ENCODE measurements at regions not wholly inside any gene's neighbourhood (a gene's known extent, or its start where the extent isn't known, plus 50 kb on each side); places are given as distances from the start of the nearest gene placed in this dataset.
"Not testable (repeated sequence)": the region's sequence is repeated elsewhere in the genome, so short reads cannot be mapped to it uniquely, and the experiment has no call there.

DNA sequence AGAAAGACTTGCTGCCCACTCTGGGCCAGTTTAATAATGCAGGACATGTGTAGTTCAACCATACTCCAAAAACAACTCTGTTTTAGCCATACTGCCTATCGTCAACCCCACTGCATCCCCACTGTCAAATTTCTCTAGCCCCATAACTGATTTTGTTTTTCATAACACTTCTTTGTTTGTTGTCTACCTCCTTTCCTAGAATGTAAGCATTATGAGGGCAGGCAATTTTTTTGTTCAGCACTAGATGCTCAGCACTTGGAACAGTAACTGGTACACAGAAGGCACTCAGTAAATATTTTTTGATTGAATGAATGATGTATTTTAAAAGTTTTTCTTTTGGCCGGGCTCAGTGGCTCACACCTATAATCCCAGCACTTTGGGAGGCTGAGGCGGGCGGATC lies 183.8 kb upstream of the MKLN1 start:
- DNase-seq (ENCODE audit: low spot score), result no peak

GRCh38 chr7:131145026-131145425 lies 182.7 kb upstream of the MKLN1 start:
- peak; percentile 11 for DNase-seq (ENCODE audit: low spot score)

GRCh38 chr7:131145770-131146169 lies 181.9 kb upstream of the MKLN1 start:
- DNase-seq (ENCODE audit: low spot score), result no peak

- no peak for DNase-seq (ENCODE audit: low spot score)
Measured at GRCh38 chr7:131147604-131148003, 180.1 kb upstream of the MKLN1 start.

GRCh38 chr7:131148258-131148657 lies 179.4 kb upstream of the MKLN1 start:
- no peak for DNase-seq (ENCODE audit: low spot score)

DNA sequence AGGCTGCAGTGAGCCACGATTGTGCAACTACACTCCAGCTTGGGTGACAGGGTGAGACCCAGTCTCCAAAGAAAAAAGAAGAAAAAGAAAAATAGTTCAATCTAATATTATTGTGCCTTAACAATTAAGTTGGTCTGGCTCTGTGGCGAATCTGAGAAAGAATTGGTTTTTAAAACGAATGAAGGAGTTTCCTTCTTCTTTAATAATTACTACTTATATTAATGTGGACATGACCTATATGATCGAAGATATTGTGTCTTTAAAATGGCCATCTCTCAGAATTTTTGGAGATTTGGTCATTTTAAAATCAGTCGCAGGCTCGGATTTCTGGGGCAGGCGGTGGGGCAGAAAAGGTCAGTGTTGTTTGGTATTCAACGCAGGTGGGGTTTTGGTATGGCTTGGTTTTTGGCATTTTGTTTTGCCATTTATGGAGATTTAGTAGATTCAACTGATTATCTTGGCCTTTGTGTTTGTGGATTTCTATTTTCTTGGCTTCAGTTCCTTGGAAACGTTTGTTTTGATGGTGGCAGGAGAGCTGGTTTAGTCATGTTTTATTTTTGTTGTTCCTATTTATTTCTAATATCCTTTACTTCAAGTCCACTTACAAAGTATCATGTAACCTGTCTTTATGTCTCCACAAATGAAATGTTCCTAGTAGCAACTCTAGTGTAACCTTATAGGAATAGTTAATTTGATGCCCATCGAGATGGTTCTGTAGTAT lies 178.8 kb upstream of the MKLN1 start:
- DNase-seq (ENCODE audit: low spot score), result no peak

GRCh38 chr7:131149429-131149773 lies 178.3 kb upstream of the MKLN1 start:
- no peak for DNase-seq (ENCODE audit: low spot score)

DNA sequence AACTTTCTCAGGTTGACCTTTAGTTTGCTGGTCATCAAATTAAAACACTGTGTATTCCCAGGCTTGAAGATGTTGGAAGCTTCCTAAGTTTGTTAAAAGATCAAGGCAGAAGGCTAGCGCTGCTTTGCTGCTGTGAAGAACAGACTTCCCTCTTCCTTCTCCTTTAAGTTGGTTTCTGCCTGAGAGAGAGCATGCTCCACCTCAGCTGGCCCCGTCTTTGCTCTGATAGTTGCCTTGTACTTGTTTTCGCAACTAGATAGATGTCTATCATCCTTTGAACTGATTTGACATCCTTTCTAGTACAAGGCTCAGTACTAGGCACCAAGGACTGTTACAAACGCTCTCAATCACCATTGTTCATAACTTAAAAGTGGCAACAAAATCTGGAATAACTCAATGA lies 177.8 kb upstream of the MKLN1 start:
- no peak for DNase-seq (ENCODE audit: low spot score)

DNA sequence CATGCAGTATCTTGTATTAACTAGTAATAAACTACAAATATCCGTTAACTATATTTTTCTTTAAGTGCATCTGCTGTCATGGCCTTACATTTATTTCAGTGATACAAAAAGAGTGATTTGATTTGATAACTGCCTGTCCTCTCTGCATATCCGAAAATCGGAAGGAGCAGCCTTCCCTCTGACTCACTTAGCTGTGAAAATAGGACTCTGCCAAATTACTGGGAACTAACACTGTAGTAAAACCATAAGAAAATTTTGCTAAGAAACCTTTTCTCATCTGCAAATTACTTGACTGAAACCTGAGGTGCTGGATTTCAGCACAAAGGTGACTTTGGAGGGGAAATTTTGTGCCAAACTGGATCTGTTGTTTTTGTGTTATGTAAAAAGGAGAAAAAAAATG lies 176.6 kb upstream of the MKLN1 start:
- no peak for DNase-seq (ENCODE audit: low spot score)

DNA sequence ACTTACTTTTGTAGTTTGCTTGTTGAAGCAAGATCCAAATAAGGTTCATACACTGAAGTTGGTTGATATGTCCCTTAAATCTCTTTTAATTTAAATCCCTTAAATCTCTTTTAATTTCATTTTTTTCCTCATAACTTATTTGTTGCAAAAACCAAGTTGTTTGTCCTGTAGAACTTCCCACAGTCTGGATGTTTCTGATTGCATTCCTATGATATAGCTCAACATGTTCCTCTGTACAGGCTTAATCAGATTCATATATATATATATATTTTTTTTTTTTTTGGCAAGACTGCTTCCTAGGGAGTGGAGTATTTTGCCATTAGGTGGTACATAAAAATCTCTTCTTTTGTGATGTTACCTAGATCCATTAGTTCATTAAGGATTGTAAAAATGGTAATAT lies 174.9 kb upstream of the MKLN1 start:
- DNase-seq (ENCODE audit: low spot score), result no peak

- no peak for DNase-seq (ENCODE audit: low spot score)
Measured at GRCh38 chr7:131154380-131154779, 173.3 kb upstream of the MKLN1 start.

DNA sequence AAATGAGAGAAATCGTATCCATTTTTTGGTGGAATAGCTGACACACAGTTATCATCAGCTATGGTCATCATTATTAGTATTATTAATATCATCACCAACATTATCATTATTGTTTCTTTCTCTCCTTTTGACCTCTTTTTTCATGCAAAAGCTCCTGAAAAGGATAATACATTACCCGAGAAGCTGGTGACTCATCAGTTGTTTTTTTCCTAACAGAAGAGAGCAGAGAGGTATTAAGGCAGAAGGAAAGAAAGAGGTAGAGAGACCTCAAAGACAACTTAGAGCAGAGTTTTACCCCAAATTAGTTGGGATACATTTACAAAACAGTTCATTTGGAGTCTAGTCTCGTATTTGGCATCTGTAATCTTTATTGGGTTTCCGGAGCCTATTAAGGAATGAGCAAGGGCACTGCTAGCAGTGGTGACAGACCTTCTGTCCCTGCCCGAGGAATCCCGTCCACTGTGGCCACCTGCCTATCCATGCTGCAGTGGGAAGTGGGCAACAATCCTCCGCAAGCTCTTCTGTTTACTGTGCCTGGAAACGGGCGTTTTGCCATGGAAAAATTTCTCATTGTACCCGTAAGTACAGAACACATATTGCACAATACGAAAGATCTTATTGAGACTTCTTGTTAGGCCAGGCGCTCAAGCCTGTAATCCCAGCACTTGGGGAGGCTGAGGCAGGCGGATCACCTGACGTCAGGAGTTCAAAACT lies 170.0 kb upstream of the MKLN1 start:
- DNase-seq (ENCODE audit: low spot score), result no peak

DNA sequence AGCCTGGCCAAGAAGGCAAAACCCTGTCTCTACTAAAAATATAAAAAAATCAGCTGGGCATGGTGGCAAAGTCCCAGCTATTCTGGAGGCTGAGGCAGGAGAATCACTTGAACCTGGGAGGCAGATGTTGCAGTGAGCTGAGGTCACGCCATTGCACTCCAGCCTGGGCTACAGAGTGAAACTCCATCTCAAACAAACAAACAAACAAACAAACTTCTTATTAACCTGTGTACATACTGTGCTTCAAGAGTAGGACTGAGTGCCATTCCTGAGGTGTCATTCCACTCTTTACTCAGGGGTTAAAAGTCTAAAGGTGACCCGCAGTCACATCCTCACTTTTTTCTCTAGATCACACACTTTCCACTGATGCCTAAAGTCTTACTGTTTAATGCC lies 169.4 kb upstream of the MKLN1 start:
- DNase-seq (ENCODE audit: low spot score), result not testable (repeated sequence)

- no peak for DNase-seq (ENCODE audit: low spot score)
Measured at GRCh38 chr7:131159961-131160361, 167.7 kb upstream of the MKLN1 start.

DNA sequence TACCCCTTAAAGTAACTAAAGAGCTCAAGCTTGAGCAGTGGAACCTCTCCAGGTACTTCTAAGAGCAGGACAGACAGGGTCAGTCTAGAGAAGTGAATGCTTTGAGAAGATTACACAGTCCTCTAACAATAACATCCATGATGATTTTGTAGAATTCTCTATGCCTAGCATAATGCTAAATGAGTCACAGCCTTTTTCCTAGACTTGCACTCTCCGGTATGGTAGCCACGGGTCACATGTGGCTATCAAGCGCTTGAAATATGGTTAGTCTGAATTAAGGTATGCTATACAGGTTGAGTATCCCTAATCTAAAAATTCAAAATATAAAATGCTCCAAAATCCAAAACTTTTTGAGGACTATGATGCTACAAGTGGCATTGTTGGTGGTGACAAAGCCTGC lies 166.6 kb upstream of the MKLN1 start:
- DNase-seq (ENCODE audit: low spot score), result peak; percentile 16

- peak; percentile 81 for DNase-seq (ENCODE audit: low spot score)
Measured at GRCh38 chr7:131164025-131164925, 163.4 kb upstream of the MKLN1 start.

DNA sequence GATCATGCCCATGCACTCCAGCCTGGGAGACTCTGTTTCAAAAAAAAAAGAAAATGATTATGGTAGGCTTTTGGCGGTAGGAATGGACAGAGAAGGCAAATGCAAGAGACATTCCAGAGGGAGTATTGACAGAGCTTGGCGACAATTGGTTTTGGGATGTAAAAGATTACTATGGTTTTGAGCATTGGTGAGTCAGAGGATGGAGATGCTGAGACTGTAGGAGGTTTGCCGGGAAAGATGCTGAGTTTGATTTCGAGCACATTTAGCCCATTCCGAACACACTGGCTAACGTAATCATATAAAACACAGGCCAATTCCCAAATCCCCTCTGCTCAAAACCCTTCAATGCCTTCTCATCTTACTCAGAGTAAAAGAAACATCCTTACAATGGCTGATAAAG lies 161.6 kb upstream of the MKLN1 start:
- DNase-seq (ENCODE audit: low spot score), result peak; percentile 13

DNA sequence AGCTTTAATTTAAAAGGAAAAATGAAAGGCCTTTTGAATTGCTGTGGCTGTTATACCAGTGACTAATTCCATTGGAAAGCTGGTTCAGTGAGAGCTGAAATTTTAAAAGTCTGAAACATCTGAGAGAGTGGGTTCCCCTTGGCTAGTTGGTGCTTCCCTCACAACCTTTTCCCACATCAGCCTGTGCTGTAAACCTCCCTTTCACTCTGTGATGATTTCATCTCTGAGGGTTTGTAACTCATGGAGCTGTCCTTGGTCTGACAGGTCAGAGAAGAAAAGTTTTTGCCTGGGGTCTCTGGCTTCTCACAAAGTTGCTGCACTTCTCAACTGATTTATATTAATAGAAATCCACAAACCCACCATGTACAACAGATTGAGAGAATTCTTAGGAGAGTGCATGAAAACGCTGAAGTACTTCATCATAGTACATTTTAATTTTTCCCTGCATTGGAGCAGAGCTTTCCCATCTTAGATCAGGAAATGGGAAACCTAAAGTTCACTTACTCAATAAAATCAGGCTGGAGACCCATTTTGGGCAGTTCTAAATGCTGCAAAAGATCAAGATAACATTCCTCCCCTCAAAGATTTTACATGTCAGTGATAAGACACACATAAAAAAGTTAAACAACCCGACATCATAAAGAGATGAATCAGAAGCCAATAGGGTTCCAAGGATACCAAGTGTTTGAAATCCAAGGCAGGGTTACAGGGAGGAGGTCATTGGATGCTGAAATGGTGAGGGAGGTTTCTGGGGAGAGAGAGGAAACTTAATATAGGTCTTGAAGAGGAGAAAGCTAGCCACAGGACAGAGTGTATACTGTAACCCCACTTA lies 157.0 kb upstream of the MKLN1 start:
- DNase-seq (ENCODE audit: low spot score), result peak; percentile 9

DNA sequence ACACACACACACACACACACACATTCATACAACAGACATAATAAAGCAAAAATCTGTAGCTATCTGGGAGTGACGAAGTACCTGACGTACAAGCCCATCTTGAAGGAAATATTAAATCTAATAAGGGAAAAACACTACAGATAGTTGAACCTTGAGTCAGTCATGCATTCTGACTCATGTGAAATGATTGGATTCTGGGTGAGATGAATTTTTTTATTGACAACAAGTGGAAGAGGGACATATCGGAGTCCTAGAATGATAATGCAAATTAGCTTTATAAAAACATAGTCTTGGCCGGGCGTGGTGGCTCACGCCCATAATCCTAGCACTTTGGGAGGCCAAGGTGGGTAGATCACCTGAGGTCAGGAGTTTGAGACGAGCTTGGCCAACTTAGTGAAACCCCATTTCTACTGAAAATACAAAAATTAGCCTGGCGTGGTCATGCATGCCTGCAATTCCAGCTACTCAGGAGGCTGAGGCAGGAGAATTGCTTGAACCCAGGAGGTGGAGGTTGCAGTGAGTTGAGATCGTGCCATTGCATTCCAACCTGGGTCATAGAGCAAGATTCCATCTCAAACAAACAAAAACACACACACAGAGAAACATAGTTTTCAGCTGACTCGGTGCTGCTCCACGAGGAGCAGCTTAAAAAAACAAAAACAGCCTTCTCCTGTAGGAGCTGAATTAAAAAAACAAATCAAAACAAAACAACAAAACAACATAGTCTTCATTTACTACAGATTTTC lies 154.4 kb upstream of the MKLN1 start:
- DNase-seq (ENCODE audit: low spot score), result peak; percentile 35

GRCh38 chr7:131174391-131174790 lies 153.3 kb upstream of the MKLN1 start:
- no peak for DNase-seq (ENCODE audit: low spot score)

DNA sequence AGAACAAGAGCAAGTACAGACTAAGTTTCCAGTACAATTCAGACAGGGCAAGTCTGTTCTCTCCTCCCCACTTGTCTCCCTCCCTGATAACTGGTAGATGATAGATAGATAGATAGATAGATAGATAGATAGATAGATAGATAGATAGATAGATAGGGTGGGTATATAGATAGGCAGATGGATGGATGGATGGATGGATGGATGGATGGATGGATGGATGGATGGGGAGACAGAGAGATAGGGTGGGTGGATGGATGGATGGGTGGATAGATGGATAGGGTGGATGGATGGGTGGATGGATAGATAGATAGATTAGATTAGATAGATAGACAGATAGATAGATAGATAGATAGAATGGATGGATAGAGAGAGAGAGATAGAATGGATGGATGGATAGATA lies 152.8 kb upstream of the MKLN1 start:
- DNase-seq (ENCODE audit: low spot score), result no peak

All from A172 (cell line).